GM04503 (cell line): ENCODE measurements at regions not wholly inside any gene's neighbourhood (a gene's known extent, or its start where the extent isn't known, plus 50 kb on each side); places are given as distances from the start of the nearest gene placed in this dataset.
"Not testable (repeated sequence)": the region's sequence is repeated elsewhere in the genome, so short reads cannot be mapped to it uniquely, and the experiment has no call there.

Experiments used
- DNase-seq: peaks from one replicate; pipeline ENCODE4 v3.0.0-alpha.2; 2012; ENCODE audit warnings: low read depth

DNA sequence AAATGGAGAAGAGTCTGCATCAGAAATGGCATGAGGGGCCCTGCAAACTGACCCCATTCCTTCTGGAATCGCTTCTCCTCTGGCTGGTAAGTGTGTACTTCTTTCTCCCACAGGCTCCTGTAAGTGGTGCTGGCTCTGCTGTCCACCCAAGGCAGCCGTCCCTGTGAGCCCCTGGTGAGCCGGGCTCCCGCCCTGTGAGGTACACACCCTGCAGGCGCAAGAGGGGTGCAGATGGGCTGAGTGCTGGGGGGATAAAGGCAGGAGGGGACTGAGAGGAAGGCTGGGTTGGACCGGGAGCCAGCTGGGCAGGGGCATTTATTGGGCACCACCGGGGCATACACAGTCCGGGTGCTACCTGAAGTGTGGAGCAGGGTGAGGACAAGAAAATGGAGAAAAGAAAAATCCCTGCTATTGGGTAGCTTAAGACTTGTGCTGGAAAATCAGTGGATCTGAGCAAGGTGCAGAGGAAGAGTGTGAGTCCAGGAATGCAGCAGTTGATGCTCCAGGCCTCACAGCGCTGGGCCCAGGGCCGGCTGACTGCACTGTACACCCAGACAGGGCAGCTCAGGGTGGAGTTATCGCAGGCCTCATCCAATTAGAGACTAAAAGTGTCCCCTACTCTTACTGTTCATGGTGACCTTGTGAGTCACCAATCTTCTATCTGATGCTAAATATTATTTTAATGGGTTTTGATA is 455.1 kb upstream of the B3GAT1 start:
- no peak for DNase-seq

DNA sequence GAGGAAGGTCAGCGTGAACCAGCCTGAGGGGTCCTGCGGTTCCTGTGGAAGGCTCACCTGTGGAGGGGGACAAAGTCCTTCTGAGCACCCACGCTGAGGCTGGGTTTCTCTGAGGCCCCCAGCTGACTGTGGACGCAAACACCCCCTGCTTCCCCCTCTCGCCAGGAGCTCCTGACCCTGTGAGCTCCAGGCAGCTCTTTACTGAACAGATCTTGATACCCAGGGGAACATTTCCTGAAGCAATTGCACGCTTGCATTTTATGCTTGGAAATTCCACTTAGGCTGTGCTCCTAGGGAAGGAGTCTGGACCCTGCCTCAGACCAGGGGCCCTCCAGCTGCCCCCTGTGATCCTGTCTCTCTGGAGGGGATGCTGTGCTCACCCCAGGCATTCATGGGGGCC is 454.2 kb upstream of the B3GAT1 start:
- no peak for DNase-seq

DNA sequence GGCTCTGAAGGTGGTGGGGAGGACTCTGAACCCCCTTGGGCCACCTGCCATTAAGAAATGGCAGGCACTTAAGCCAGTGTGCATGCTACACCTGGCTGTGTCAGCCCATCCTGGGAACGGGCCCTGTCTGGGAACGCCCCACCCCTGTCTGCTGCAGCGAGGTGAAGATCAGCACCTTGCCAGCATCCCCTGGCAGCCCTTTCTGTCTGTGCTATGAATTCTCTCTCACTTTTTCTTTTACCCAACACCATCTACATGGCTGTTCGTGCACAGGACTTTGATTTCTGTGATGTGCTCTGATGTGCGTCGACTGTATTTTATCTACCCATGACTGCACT is 452.9 kb upstream of the B3GAT1 start:
- no peak for DNase-seq

GRCh38 chr11:134864233-134864967 is 452.4 kb upstream of the B3GAT1 start:
- no peak for DNase-seq

DNA sequence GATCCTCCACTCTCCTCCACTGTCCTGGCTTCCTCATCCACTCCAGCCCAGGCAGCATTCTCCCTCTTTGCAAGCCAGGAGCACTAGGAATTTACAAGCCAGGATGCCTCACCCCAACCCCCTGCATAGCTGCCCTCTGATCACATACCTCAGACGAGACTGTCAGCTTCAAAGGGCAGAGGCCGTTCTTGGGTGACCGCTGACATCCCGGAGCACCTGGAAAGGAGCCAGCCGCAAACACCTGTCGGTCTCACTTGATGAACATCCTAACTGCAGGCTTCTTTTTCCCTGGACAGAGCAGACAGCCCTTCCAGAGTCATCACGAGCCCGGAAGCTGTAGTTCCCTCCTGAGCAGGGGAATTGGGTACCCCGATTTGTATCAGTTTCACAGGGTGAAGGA is 451.3 kb upstream of the B3GAT1 start:
- no peak for DNase-seq

GRCh38 chr11:134862587-134863195 is 450.6 kb upstream of the B3GAT1 start:
- no peak for DNase-seq

DNA sequence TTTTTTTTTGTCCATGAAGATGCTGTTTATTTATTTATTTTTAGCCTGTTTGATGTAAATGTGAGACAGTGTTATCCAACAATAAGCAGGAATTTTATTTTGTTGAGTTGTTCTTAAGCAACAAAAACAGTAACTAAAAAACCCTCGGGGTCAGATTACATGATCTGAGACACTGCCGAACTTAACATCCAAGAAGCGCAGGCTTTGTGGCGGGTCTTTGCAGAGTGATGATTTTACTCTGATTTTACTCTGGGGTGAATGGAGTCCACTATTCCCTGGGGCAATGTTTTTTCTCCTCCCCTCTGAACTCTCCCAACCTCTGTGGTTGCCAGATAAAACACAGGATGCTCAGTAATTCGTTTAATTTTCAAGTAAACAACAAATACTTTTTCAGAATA is 450.1 kb upstream of the B3GAT1 start:
- no peak for DNase-seq

DNA sequence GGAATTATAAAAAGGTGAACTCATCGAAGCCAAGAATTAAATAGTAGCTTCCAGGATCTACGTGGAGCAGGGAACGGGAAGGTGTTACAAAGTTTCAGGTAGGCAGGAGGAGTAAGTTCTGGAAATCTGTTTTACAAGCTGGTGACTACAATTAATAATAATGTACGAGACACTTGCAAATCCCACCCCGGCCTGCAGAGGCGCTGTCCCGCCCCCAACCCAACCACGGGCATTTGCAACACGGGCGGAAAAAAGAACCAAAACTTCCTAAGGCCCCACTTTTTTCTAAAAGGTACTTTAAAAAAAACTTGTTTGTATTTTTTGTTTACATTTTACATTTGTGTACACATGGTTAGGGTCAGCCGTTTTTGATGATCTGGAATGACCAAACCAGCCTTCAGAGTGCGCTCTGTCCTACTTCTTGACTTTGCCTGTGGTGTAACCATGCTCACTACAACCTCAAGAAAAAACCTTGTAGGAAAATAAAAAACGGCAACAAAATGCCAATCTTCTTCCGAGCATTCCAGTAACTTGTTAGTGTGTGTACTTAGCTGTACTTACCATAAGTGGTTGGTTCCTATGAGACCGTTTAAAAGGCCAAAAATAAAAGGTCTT is 449.6 kb upstream of the B3GAT1 start:
- no peak for DNase-seq

- no peak for DNase-seq
Observed at GRCh38 chr11:134858783-134859480, 446.9 kb upstream of the B3GAT1 start.

- no peak for DNase-seq
Observed at GRCh38 chr11:134857035-134857434, 445.0 kb upstream of the B3GAT1 start.

DNA sequence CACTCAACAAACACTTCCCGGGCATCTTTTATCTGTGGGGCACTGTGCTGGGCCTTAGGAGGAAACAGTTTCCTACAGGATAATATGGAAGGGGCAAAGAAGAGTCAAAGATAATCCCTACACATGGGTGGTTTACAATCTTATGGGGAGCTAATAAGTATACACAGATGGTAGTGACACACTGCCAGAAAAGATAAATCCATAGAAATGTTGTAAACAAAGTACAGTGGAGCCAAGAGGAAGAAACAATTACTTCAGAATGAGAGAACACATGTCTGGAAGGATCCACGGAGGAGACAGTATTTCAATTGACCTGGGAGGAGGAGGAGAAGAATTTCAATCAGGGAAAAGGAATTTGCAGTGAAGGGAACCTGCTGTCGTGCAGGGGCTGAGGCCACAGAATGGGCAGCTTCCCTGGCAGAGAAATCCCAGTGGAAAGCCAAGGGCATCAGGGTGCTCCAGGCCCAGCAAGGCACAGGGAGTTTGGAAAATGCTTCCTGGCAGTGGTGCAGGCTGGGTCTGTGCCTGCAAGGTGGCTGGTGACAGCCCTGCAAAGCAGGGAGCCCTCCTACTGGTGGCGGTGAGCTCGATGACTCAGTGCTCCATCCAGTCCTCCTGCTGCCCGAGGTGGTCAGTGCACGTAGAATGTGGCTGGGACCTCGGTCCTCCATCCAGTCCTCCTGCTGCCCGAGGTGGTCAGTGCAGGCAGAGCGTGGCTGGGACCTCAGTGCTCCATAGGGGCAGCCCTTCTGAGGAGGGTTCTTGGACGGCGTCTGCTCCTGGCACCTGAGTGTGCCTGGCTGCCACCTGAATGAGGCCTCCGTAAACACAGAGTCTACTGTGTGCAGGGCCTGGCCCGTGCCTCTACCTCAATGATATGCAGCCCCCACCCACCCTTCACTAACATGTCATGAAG is 444.3 kb upstream of the B3GAT1 start:
- DNase-seq = no peak

- DNase-seq = no peak
Observed at GRCh38 chr11:134853992-134854991, 442.2 kb upstream of the B3GAT1 start.

DNA sequence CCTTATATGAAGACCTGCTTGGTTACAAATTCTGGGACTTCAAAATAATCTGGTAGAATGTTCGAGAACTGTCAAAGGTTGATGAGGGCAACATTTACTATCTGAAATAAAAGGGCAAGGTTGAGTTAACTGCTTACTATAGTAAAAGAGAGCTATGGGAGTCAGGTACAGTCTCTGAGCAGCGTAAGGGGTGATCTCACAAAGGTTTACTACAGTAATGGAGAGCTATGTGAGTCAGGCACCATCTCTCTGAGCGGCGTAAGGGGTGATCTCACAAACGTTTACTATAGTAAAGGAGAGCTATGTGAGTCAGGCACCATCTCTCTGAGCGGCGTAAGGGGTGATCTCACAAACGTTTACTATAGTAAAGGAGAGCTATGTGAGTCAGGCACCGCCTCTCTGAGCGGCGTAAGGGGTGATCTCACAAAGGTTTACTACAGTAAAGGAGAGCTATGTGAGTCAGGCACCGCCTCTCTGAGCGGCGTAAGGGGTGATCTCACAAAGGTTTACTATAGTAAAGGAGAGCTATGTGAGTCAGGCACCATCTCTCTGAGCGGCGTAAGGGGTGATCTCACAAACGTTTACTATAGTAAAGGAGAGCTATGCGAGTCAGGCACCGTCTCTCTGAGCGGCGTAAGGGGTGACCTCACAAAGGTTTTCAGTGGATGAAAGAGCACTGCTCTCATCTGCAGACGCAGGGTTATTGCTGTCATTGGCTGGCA is 439.6 kb upstream of the B3GAT1 start:
- not testable (repeated sequence) for DNase-seq

DNA sequence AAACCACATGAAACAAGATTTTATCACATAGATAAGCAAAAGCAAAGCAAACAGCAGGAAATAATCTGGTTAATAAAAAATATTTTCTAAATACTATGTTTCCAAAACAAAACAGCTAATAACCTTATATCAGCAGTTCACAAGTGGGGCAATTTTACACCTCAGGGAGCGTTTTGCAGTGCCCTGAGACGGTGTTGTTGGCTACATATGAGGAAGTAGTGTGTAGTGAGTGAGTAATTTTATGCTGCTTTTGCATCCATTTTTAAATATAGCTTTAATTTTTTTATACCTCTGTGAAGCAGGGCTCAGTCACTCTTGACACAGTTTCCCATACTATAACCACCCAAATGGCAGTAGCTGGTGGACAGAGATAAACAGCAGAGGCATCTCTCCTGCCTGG is 438.5 kb upstream of the B3GAT1 start:
- no peak for DNase-seq

GRCh38 chr11:134849833-134850232 is 437.8 kb upstream of the B3GAT1 start:
- no peak for DNase-seq

- no peak for DNase-seq
Observed at GRCh38 chr11:134847083-134847715, 435.2 kb upstream of the B3GAT1 start.

GRCh38 chr11:134846328-134847082 is 434.5 kb upstream of the B3GAT1 start:
- no peak for DNase-seq
